Dermis blood vessel endothelial cell (primary cell): ENCODE measurements at regions not wholly inside any gene's neighbourhood (a gene's known extent, or its start where the extent isn't known, plus 50 kb on each side); places are given as distances from the start of the nearest gene placed in this dataset.
A peak's percentile ranks its signal among the peaks of the same experiment; 100 is the strongest.

ENCODE experiments used
- DNase-seq: peaks from one replicate; pipeline ENCODE4 v3.0.0; 2010

DNA sequence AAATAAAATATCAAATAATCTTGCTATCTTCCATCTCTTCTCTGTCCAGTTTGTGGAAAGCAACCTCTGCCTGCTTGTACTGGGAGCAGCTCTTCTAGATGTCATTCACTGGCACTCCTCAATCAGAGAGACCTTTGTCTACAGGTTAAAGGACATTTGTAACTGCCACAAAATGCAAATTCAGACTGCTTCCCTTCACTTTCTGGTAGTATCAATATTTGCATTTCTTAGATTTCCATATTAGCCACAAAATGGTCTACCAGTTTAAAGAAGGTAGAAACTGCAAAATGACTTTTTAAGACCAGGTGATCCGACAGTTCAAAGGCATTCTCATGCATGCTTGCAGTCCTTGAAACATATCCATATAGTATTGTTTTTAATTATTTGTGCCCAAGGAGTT is 51.7 kb upstream of the RCN1 start:
- no peak for DNase-seq

DNA sequence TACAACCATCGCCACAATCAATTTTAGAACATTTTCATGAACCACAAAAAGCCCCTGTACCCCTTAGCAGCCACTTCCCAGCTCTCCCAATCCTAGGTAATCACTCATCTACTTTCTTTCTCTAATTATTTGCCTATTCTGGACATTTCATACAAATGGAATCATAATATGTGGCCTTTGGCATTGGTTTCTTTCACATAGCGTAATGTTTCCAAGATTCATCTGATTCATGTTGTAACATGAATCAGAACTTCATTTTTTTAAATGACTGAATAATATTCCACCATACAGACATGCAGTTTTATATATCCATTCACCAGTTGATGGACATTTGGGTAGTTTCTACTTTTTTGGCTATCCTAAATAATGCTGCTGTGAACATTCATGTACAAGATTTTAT is 56.2 kb upstream of the RCN1 start:
- no peak for DNase-seq

DNA sequence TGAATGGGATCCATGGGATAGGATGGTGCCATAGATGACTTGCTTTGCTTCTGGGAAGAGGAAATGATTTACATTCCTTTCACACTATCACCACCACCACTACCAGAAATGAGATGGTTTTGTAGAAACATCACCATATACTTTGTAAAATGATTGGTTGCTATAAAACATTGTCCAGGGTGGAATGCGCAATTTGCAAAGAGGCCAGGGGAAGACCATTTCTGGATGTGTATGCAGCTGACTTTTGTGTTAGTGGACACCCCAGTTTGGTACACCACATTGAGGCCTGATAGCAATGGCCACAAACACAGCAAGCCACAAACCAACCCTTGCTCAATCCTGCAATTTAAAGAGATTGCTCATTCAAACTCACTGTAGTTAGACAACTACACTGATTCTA is 56.7 kb upstream of the RCN1 start:
- no peak for DNase-seq

DNA sequence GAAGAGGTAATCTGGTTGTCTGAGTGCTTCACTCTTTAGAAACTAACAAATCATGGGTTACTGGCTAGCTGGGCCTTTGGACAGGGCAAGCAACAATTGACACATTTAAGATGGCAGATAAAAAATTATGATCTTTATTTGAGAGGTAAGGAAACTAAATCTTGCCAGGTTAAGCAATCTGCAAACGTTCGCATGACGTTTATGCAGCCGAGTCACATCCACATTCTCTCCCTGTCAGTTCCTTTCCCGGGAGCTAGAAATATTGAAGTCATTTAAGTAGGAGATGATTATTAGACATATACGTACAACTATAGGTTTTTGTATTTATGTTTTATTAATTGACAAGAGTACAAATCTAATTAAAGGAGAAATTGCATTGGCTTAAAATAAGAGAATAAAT is 57.4 kb upstream of the RCN1 start:
- DNase-seq = no peak

DNA sequence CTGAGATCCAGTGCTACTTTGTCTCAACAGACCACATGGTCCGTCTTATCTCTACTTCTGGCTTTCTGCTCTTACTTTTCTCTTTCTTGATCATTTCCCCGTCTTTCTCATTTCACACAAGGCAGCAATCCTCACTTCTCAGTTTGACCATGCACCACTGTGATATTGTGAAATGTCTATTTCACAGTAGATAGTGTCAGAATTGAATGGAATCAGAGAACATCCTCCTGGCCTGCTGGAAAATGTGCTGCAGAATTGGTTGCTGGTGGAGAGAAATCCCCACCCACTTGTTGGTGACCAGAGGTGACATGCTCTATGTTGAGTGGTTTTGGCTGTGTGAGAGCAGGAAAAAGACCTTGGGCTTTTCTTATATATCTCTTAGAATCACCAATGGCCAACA is 57.8 kb upstream of the RCN1 start:
- DNase-seq = no peak

DNA sequence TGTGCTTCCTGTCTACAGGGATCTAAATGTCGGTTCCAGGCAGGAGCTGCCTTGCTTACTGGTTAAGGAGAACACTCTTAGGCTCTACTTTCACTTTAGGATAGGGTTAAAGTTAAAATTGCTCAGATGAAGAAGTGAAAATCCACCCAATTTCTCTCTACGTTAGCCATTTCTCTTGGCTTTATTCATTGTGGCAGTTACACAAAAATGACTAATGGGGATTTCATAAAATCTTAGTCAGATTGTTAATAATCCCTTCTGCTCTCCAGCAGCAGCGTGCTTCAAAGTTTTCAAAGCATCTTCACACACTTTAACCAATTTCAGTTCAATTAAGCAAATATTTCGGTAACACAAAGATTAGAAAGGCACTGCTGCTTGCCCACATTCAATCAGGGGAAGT is 58.4 kb upstream of the RCN1 start:
- DNase-seq = no peak

DNA sequence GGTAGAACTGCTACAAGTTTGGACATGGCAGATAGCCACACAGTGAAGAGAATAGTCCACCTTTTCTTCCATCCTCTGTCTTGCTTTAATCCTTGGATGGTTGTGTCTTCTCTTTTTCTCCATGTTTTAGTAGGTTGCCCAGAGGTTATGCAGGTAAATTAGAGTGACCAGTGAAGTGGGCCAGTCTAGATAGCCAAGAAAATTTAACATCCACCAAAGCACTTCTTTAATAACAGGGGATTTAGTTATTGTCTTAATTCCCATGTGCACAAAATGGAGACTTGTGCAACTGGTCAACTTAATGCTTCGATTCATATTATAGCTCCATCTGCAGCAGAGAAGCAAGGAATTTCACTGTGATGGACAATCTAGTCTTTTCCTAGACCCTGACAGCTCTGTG is 58.8 kb upstream of the RCN1 start:
- DNase-seq = no peak

DNA sequence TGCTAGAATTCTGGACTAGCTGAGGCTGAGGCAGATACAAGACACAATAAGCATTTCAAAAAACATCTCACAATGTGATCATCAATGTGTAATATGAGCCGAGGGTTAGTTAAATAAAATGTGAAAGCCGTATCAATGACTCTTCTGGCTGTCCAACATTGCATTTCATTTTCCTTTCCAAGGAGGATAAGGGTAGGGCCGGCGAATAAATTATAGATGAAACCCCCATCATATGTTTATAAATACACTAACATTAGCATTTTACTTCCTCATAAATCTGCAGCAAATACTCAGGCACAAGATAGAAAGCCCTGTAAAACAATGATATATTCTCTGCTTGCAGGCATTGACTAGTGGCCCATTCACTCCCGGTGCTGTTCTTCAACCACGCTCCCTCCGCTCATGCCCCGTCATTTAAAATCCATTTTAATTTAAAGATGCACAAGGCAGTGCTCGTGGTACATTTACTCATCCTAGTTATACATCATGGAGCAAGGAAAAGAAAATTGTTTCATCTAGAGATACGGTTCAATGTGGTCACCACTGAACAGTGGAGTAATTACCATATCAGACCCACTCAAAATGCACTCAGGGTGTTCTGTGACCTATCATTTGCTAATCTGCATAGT is 59.9 kb upstream of the RCN1 start:
- no peak for DNase-seq

DNA sequence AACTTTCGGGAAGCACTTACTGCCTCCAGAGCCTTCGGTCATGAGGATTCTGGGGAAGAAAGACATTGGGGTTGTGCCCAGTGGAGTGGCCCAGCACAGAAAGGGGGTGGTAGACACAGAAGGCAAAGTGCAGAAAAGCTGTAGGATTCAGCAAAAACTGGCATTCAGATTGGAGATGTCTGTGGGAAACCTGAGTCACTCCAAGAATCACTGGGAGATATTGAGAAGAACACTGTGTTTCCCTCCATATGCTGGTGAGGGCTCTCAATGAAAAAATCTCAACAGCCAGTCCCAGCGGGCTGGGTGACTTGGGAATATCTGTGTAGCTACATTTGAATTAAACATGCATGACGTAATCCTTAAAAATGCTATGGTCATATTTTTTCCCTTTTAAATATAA is 61.2 kb upstream of the RCN1 start:
- DNase-seq = no peak

DNA sequence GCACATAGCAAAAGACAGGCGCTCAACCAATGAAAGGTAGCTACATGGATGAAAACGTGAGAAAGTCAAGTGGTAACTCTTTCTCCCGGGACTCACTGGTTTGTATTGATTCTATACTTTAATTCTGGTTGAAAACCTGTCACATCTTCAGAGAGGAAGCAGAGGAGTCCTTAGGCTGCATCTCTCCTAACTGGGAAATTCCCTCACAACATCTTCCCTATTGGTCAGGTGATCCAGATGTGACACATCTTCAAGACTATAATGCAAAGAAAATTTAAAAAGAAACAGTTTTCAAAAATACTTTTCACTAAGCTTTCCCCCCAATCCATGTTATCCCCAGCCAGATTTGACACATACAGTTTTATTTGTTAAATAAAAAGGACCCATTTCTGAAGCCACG is 62.7 kb upstream of the RCN1 start:
- DNase-seq = no peak

DNA sequence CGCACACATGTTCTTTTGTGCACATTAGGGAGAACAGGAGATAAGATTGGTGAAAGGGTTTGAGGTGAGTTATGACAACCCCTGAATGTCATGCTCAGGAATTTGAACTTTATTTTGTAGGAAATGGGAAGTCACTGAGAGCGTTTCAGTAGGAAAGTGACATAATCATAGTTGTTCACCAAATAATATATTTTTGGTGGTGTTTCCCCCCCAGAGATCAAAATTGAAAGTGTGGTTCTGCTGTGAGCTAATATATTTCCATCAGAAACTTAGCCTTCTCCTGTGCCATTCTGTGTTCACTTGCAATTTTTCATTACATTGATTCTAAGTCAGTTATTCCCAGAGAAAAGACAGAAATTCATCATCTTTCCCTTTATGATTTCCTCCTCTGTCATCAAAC is 64.1 kb upstream of the RCN1 start:
- no peak for DNase-seq

DNA sequence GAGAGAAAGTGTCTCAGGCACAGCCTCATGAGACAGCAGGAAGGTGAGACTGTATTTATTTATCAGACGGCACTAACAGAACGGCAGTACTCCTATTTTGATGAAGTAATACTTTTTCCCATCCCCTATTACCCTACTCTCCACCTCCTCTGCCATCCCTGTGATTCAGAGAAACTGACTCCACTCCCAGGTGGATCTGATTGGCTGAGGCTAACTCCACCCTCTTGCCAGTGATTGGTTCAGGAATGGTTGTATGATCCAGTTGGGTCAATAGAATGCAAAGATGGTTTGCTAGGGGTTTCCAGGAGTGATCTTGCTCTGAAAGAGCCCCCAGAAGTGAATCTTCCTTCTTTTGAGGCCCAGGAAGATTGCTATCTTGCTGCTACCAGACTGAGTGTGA is 65.9 kb upstream of the RCN1 start:
- DNase-seq = no peak

DNA sequence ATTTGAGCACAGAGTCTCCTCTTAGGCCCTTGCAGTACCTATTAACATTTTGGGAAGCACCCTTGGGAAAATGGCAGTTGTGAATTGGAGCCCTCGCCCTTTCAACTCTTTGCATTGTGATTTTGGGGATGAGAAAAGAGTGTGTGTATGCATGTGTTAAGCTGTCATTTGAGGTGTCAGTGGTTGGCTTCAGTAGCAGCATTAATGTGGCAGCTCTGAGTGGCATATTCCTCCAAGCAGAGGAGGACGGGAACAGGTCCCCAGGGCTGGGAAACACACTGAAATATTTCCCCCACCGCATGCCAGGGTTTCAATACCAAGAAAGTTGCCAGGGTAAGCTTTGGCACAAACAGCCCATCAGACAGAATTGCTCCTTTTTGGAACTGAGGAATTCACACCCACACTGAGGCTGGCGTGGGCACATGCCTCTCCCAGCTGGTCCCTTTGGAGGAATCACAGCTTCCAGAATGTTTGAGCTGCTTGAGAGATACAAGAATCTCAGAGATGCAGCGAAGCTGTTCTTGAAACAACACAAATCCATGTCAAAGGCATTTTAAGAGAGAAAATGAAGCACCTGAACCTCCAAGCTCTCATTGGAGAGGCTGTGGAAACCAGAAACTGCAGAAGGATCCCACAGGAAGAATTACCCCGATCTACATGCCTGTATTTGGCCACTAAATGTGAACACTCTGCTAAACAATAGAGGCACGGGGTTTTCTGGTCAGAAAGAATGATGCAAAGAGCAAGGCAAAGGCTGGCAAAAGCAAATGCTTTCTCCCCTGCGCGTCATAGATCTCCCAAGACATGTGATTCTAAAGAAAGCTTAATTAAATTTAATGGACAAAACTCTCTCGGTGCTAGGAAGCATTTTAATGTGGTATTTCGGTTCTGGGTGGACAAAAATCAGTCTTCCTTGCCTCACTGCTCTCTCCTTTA is 67.2 kb upstream of the RCN1 start:
- no peak for DNase-seq

DNA sequence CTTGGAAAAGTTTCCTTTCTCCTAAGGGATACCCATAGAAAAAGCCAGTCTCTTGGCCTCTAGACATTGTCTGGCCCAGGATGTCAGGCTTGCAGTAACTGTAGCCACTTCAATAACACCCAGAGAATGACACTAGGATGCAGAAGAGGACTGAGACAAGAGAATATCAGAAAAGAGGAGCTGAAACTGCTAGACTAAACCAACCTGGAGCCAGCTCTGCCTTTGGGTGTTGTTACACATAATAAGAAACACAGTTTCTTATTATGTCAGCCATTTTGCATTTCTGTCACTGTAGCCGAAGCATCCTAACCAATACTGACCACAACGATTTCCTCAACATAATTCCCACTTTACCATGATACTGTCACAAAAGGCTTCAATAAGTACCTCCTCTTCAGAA is 72.2 kb upstream of the RCN1 start:
- DNase-seq = no peak

DNA sequence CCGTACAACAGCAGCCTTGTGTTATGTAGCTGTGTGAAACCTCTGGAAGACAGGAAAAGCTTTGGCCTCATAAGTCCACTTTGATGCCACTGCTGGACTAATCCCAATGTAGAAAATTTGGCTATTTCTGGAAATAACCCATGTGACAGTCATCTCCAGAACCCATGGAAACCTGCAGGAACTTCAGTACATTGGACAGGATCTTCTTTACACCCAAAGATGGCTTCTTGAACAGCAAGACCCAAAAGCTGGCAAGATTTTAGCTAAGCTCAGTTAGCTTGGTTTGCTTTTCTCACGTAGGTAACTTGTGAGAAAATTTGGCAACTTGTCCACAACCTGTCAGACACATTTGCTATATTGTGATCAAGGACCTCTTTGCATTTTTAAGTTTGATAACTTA is 74.8 kb upstream of the RCN1 start:
- DNase-seq = no peak

DNA sequence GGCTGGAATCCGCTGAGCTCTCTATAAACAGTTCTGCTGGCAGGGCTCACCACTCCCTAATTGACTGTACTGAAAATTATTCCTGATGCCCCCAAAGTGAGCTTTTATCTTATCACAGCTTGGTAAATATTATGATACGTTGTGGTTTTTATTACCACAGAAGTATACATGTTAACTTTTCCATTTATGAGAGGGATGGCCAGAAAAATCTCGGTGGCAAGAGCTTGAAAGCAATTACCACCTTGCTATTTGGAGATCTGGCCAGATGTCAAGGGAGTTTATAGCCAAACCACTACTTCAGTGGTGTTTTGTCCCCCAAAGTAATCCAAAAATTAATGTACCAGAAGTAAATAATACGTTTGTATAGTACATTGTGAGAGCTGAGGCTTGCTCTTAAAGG is 75.4 kb upstream of the RCN1 start:
- no peak for DNase-seq

DNA sequence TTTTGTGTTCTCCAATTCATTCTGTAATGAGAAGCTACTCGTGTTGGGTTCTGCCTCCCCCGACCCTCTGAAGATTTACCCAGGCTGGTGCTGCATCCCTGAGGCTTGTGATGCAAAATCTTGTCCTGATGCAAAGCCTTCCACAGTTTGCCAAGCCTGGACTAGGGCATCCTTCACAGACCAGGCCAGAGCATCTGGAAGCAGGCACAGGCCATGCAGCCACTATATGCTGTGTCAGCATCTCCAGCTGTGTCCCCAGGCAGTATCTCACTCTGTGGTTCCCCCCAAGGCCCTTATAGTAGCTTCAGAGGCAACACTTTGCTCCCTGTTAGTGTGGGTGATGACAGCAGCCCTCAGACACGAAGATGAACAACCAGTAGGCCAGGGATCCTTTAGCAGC is 77.3 kb upstream of the RCN1 start:
- no peak for DNase-seq

DNA sequence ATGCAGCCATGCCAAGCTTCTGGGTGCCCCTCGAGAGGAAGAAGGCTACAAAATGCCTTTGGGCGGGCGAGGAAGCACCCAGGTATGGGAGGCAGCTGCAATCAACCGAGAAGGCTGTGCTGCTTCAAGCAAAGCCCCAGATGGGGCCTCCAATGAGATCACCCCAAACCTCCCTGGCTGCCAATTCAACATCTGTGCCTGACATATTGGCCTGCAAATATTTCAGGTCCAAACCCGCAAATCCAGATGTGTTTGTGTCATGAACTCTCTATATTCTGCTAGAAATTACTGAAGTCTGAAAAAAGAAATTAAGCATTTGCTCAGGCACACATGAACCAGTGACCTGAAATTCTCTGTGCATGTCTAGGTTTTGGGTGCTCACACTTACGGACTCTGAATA is 78.8 kb upstream of the RCN1 start:
- DNase-seq = no peak

DNA sequence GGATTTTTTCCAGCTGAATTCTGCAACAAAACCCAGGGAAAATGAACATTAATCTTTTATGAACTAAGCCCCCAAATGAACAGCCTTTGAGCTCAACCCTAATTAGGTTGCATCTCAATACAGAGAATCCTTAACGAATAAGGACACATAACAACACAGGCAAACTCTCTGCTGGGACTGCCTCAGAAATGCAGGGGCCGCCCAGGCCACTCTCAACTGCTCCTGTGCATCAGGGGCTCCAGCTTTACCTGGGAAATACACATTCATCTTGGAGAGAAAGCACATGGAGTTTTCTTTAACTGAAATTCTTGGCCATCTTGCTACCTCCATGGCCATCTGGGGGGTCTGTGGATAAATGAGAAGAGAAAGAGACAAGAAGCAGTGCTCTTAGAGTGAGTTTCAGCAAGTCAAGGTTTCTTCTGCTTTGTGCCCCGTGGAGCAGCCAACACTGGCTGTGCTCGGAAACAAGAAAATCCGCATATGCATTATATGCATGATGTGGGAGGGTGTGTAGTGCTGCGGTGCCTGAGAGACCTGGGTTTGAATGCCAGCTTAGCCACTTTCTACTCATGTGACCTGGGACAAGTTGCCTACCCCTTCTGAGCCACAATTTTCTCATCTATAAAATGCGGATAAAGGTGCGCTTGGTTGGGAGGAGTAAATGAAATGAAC is 81.9 kb upstream of the RCN1 start:
- DNase-seq = no peak

DNA sequence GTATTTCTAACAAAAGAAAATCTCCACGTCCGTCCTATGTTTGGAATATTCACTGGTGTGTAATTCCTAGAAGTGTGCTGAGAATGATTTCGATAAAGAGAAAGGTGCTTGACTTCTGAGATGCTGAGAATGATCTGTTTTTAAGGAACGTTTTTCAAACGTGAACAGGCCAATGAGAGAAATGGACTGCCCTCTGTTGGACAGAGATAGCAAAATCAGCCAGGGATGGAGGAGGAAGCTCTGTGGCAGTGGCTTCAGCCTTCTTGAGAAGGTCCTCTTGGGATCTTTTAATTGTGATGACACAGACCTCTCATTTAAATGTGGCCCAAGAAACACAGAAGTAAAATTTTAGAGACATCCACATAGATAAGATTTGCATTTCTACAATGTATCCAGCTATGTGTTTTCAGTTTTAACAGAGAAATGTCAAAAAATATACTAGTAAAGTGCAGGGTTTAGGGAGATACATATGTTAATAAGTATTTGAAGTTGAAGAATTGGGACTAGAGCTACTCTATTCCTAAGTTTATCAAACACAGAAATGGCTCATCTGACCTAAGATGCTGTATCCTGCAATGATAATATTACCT is 84.0 kb upstream of the RCN1 start:
- DNase-seq = peak; percentile 62

DNA sequence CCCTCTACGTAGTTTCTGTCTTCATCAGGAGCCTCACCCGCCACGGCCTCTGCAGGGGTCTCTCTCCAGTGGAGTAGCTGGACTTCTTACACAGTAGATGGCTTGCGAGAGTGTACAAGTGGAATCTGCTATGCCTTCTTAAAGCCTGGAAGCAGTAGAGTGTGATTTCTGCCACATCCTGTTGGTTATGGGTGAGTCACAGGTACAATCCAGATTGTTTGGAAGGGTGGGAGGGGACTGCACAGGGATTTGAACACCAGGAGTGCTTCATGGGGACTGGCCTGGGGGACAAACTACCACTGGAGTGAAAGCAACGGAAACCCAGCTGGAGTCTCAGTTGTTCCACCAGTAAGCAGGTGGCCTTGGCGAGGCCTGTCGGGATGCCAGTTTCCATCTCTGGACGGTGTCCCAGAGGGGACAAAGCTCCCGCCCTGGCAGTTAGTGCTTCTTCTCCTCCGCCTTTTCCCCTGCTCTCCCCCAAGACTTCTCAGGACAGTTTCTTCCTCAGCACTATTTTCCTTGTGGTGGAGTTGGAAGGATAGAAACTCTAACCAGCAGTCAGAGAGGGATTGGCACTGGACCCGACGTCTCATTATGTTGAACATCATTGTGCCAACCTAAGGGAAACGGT is 85.0 kb upstream of the RCN1 start:
- DNase-seq = no peak

DNA sequence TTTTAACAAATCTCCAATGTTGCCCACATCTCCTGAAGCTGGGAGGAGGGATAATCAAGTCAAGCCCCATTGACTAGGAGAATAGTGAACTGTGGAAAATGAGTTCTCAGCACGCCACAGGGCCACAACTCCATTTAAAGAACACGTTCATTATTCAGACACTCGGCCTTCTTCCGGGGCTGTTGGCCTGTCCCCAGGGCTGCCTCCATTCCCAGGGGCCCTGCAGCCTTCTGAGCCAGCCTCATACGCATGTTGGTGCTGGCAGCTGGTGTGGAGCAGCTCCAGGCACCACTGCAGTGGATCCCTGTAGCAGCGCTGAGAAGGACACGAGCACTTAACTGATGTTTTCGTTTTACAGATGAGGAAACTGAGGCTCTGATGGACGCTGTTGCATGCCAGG is 87.5 kb upstream of the RCN1 start:
- no peak for DNase-seq

DNA sequence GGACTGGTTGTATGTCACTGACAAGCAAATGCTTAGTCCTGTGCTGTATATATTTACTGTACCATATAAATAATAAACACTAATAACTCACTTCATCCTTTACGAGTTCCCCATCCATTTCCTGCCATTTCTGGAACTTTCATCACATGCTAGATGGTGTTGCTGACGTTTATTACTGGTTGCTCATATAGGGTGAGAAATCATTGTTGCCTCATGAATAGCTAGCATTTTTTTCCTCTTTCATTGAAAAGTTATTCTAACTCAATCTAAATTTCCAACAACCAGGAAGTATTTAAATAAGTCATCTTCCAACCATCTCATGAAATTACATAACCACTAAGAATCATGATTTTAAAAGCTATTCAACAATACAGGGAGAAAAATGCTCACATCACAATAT is 88.6 kb upstream of the RCN1 start:
- no peak for DNase-seq
